Endothelial cell of umbilical vein (primary cell): ENCODE measurements at regions not wholly inside any gene's neighbourhood (a gene's known extent, or its start where the extent isn't known, plus 50 kb on each side); places are given as distances from the start of the nearest gene placed in this dataset.

Source experiments
- EZH2 ChIP-seq: IDR thresholded peaks from 2 replicates; pipeline ENCODE4 v1.6.1; 2012; ENCODE audit warnings: borderline replicate concordance, low read depth, mild to moderate bottlenecking, moderate library complexity, low read length, inconsistent platforms; ENCODE audit not compliant: severe bottlenecking
- POLR2A ChIP-seq: IDR thresholded peaks from 2 replicates; pipeline ENCODE4 v1.6.1; 2012; ENCODE audit warnings: low read depth, mild to moderate bottlenecking, control low read depth, low read length

- TF ChIP-seq EZH2 (no peak), POLR2A (no peak)
Observed at GRCh38 chr3:160069986-160070385, 81.4 kb downstream of the IL12A start.
